HG02642 (cell line): ENCODE measurements at regions not wholly inside any gene's neighbourhood (a gene's known extent, or its start where the extent isn't known, plus 50 kb on each side); places are given as distances from the start of the nearest gene placed in this dataset.
"Not testable (repeated sequence)": the region's sequence is repeated elsewhere in the genome, so short reads cannot be mapped to it uniquely, and the experiment has no call there.

Source experiments
- ATAC-seq: cut with Tn5 transposase; IDR thresholded peaks from one replicate; pipeline ENCODE4 v1.9.1; 2021; ENCODE audit warnings: mild to moderate bottlenecking; ENCODE audit not compliant: unreplicated experiment, poor library complexity

DNA sequence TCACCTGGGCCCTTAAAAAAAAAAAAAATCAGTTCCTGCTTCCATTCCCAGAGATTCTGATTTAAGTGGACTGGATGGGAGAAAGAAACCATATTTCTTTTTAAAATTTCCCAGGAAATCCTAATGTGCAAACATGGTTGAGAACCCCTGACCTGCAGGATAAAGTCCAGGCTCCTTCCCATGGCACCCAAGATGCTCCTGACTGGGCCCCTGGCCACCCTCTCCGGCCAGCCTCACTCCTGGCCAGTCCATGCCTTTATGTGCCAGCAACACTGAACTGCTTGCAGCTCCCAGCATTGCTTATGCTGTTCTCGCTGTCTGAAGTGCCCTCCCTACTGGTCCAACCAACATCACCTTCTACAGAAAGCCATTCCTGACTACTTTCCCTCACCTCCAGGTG is 93.9 kb downstream of the TEX35 start:
- ATAC-seq, result no peak

GRCh38 chr1:178607718-178608408 is 95.0 kb downstream of the TEX35 start:
- peak; percentile 58 for ATAC-seq

DNA sequence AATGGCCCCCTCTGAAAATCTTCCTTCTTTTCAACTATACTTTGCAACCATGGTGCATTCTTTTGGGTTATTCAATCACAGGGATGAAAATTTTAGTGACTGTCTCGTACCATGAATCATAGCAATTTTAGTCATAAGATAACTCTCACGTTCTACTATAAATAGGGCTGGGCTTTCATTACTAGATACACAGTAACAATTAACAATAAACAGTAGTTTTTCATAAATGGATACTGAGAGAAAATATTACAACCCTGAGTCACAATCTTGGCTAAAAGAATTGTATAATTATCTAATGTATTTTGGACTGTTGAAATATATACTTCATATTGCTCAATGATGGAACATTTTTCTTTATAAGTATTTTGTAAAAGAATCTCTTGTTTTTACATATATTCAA is 96.1 kb downstream of the TEX35 start:
- no peak for ATAC-seq

- not testable (repeated sequence) for ATAC-seq
Measured at GRCh38 chr1:178610690-178611410, 97.9 kb downstream of the TEX35 start.

- no peak for ATAC-seq
Measured at GRCh38 chr1:178612261-178612660, 99.4 kb downstream of the TEX35 start.

GRCh38 chr1:178613271-178613945 is 100.5 kb downstream of the TEX35 start:
- no peak for ATAC-seq

- no peak for ATAC-seq
Measured at GRCh38 chr1:178614286-178614685, 101.4 kb downstream of the TEX35 start.

- no peak for ATAC-seq
Measured at GRCh38 chr1:178619042-178619927, 105.8 kb upstream of the RALGPS2 start.

DNA sequence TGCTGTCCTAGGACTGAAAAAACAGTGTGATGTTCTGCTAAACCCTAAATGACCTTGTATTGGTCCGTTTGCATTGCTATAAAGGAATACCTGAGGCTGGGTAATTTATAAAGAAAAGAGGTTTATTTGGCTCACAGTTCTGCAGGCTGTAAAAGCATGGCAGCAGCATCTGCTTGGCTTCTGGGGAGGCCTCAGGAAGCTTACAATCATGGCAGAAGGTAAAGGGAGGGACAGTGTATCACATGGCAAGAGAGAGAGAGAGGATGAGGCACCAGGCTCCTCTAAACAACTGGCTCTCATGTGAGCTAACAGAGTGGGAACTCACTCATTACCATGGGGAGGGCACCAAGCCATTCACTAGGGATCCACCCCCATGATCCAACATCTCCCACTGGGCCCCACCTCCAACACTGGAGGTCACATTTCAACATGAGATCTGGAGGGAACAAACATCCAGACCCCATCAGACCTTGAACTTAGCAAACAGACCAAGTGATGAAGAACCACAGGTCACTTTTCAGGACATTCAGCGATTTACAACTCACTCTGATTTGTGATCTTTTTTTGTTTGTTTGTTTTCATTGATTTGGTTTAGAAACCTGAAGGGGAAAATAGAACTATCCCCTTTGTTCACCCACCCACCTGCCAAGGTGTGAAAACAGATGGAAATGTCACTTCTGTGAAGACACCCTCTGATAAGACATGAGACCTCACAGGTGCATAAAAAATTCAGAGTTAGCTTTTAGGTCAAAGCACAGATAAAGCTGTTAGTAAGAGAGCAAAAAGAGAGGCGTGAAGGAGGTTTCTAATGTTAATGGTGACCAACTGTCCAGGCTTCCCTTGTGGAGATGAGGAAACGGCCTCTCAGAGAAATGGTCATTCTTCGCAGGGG is 104.2 kb upstream of the RALGPS2 start:
- no peak for ATAC-seq

DNA sequence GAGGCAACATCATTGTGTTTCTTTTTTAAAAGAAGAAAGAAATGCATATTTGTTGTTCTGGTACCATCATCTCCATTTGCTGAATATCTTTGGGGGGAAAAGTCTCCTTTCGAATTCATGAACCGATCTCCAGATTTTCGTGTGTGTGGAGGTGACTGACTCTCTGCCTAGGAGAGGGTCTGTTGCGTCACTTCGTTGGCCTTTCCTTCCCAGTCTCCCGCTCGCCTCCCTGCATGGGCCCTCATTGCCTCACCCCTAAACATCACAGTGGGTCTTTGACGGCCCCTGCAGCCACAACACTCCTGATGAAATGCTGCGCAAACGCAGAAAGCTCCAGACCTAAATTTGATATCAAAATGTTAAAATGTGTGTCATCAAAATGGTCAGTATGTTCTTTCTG is 103.2 kb upstream of the RALGPS2 start:
- no peak for ATAC-seq

DNA sequence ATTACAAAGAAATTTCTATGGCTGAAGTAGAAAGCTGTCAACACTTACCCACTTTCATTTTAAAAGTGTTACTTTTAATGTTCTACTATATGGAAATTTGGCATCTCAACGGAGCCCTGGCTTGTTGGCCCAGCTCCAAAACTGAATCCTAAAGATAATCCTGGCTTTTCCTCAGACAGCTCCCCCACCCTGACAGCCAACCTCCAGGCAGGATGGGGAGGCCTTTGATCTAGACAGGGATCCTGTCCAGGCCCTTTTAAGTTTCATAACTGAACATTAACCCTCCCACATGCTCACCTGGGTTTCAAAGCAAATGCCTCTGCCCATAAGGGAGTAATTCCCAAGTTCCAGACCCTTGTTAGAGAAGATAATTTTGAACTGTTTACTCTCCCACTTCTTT is 99.3 kb upstream of the RALGPS2 start:
- no peak for ATAC-seq

DNA sequence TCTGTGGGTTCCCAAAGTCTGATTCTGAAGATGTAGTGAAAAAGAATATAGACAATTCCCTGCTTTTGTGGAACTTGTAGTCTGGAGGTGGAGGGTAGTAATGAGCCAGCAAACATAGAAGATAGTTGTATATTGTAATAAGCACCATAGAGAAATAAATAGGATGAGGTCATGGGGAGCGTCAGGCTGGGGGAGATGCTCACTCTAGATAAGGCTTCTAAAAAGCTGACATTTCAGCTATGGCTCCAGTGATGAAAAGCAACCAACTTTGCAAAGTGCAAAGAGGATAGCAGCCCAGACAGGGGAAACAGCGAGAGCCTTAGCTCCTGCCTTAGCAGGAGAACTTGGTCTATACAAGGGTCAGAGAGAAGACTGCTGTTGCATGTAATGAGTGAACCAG is 98.0 kb upstream of the RALGPS2 start:
- no peak for ATAC-seq

DNA sequence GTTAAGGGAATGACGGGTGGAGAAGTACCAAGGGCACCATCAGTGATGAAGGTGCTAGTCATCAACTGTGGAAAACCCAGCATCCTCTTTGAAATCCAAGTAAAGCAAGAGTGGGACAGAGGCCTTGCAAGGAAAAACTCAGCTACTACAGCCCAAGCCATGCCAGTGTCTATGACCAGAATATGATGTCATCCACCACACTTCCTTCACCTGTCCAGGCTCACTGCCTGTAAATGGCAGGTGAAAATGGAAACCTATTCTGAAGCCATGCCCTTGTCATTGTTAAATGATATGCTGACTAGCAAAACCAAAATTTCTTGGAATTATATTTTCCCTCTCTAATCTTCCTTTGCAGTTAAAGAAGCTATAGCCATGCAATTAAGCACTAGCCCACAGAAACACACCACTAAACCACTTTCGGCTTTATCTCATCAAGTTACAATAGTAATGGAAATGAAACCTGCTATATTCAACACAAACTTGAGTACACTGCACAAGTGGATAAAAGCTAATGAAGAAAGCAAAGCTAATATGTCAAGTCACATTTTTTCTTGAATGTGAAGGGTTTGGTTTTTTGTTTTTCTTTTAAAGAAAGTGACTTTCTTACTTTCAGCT is 96.3 kb upstream of the RALGPS2 start:
- no peak for ATAC-seq

DNA sequence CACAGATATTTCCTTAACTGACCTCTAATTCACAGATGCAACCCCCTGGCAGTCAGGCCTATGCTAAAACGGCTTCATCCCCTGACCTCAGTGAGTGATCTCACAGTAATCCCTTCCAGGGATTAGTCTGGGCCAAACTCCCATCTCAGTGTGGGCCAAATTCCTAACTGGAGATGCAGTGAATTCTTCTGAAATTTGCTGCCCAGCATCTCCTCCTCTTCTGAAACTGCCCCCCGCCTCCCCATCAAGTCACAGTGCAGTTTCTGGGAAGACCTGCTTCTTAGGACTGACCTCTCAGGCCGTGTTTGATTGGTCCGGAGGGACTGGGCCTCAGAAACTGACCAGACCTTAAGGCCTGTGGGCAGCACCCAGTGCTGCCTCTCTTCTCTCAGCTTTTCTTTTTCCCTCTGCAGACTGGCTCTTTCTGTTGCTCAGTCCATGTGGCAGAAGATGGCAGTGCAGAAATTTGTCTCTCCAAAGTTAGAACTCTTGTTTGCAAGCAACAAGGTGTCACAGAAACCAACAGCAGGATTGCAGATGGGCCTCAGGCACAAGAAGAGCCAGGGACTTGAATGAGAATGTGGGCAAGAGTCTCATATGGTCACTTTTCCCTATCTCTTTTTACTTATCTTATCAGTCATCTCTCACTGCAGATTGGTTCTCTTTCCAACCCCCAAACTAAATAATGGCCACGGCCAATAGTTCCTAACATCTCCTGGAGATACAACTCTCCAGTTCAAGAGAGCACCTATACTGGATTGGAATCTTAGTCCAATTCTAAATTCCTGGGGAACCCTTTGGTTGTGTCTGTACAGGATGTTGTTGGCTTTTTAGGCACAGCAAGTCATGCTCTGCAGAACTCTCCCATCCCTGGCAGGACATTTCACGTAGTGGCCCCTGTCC is 95.5 kb upstream of the RALGPS2 start:
- no peak for ATAC-seq

GRCh38 chr1:178630417-178630816 is 94.6 kb upstream of the RALGPS2 start:
- ATAC-seq, result no peak

- ATAC-seq, result no peak
Measured at GRCh38 chr1:178632653-178633052, 92.4 kb upstream of the RALGPS2 start.

DNA sequence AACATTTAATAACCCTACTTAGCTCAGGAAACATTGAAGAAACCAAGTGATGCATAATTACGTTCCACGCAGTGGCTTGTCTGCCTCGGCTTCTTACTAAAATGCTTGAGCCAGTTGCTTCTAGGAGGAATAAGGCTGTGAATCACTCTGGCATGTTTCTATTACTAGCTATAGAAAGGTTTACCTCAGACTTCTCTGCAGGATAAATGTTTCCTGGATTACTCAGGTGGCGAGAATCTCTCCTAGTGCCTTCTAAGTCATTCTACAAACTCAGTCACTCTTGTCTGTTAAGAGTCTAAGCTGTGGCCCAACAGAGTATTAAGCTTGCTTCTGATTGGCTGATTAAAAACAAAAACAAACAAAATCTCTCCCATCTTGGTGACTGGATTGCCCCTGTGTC is 92.0 kb upstream of the RALGPS2 start:
- ATAC-seq, result no peak

DNA sequence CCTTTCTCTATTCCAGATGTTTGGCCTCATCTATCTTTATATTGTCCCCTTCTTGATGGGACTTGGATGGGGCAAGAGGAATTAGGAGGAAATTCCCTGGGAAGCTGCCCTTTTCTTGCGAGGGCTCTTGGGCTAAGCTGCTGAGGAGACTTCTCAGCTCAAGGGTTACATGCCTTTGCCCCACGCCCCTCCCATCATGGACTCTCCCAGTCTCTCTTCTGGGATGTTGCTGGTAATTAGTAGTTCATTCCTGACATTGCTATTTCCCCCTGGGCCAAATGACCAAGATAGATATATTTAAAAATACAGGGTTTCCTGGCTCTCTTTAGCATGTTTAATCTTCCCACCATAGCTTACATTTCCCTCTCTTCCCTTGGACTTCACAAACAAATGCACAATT is 90.6 kb upstream of the RALGPS2 start:
- no peak for ATAC-seq
